ENCODE measurements at regions not wholly inside any gene's neighbourhood (a gene's known extent, or its start where the extent isn't known, plus 50 kb on each side); places are given as distances from the start of the nearest gene placed in this dataset.

DNA sequence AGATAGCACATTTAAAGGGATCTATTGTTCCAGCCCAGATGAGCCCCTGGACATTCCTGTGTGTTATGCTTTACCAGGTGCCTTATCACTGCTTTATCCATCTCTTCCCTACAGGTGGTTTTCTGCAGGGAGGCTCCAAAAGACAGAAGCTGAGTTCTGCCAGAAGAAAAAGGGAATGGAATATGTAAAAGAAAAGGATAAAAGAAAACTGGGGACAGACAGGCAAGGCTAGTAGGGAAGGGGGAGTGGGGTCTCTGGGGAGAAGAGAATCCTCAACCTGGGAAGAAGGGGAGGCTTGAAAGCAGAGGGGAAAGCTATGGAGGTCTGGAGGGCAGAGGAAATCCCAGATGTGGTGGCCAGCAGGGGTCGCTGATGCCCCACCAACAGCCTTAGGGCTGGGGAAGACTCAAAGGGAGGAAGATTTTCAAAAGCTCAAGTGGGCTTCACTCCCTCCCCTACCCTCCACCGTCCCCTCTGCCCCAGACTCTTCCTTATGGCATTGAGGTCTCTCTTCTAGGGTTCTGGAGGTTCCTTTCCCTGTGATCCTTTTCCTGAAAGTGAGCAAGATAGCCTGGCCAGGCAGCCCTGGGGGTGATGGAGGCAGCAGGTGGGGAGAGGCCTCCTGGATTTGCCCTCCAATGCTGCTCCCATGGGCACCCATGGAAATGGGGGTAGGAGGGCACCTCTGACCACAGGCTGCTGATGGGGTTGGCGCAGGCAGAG is 178.1 kb upstream of the PKDCC start:
- Histone ChIP-seq H3K9me3 (replicated peaks) (no peaks in the 10 kb centered on the region), H3K4me3 (no peak overlapping the region), H3K27ac (replicated peaks) (no peak overlapping the region), H3K27me3 (ENCODE audit: low read depth) (peaks cover 7% of the 10 kb centered on the region), H3K4me1 (peaks cover 19% of the 10 kb centered on the region), H3K36me3 (no peaks in the 10 kb centered on the region)
- peak; percentile 79 for DNase-seq
- intact Hi-C loops (cut with micrococcal nuclease): loop anchor here (2.0 kb wide), 1 partner anchor 217 kb away; no protein-coding TSS in a partner anchor
- peak; percentile 90 for TF ChIP-seq CTCF (IDR thresholded peaks at IDR 0.05; ENCODE audit: borderline replicate concordance)

- Histone ChIP-seq H3K4me1 (peaks cover 19% of the 10 kb centered on the region), H3K9me3 (replicated peaks) (no peaks in the 10 kb centered on the region), H3K27me3 (ENCODE audit: low read depth) (peaks cover 2% of the 10 kb centered on the region), H3K36me3 (no peaks in the 10 kb centered on the region), H3K4me3 (no peak overlapping the region), H3K27ac (replicated peaks) (no peak overlapping the region)
- TF ChIP-seq CTCF (IDR thresholded peaks at IDR 0.05; ENCODE audit: borderline replicate concordance): no peak
- intact Hi-C loops (cut with micrococcal nuclease): loop anchor here (2.0 kb wide), 1 partner anchor 217 kb away; no protein-coding TSS in a partner anchor
- DNase-seq: no peak
These were observed 177.6 kb upstream of the PKDCC start for GRCh38 chr2:41870265-41870585.

- H3K27me3 ChIP-seq (ENCODE audit: low read depth): no peaks in the 10 kb centered on the region
- peak; percentile 26 for DNase-seq
- no peak overlapping the region for H3K27ac ChIP-seq (replicated peaks)
- no peaks in the 10 kb centered on the region for H3K36me3 ChIP-seq
- peak; percentile 58 for TF ChIP-seq CTCF (IDR thresholded peaks at IDR 0.05; ENCODE audit: borderline replicate concordance)
- H3K4me3 ChIP-seq: no peak overlapping the region
- H3K9me3 ChIP-seq (replicated peaks): no peaks in the 10 kb centered on the region
- intact Hi-C loops (cut with micrococcal nuclease): loop anchor here (2.0 kb wide), 1 partner anchor 216 kb away; no protein-coding TSS in a partner anchor
- H3K4me1 ChIP-seq: peaks cover 19% of the 10 kb centered on the region
These were observed 176.7 kb upstream of the PKDCC start for GRCh38 chr2:41871080-41871479.

DNA sequence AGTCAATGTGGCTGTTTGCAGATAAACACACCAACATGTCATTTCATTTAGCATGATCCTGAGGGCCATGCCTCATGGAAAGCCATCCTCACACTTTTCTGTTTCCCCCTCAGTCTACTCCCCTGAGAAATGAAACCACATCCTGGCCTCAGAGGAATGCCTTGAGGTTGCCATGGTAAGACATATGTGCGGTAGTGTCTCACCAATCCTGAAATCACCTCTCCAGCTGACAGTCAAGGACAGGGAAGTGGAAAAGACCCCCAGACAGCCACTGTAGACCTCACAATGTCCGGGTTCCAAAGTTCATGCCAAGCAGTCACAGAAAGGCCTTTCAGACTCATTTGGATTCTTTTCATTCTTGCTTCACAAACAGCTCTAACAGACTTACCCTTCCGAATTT is 175.2 kb upstream of the PKDCC start:
- Histone ChIP-seq H3K27me3 (ENCODE audit: low read depth) (no peaks in the 10 kb centered on the region), H3K4me1 (peaks cover 19% of the 10 kb centered on the region), H3K9me3 (replicated peaks) (no peaks in the 10 kb centered on the region), H3K4me3 (no peak overlapping the region), H3K36me3 (no peaks in the 10 kb centered on the region), H3K27ac (replicated peaks) (no peak overlapping the region)
- no peak for TF ChIP-seq CTCF (IDR thresholded peaks at IDR 0.05; ENCODE audit: borderline replicate concordance)
- intact Hi-C loops (cut with micrococcal nuclease): no loop called here
- DNase-seq: no peak

DNA sequence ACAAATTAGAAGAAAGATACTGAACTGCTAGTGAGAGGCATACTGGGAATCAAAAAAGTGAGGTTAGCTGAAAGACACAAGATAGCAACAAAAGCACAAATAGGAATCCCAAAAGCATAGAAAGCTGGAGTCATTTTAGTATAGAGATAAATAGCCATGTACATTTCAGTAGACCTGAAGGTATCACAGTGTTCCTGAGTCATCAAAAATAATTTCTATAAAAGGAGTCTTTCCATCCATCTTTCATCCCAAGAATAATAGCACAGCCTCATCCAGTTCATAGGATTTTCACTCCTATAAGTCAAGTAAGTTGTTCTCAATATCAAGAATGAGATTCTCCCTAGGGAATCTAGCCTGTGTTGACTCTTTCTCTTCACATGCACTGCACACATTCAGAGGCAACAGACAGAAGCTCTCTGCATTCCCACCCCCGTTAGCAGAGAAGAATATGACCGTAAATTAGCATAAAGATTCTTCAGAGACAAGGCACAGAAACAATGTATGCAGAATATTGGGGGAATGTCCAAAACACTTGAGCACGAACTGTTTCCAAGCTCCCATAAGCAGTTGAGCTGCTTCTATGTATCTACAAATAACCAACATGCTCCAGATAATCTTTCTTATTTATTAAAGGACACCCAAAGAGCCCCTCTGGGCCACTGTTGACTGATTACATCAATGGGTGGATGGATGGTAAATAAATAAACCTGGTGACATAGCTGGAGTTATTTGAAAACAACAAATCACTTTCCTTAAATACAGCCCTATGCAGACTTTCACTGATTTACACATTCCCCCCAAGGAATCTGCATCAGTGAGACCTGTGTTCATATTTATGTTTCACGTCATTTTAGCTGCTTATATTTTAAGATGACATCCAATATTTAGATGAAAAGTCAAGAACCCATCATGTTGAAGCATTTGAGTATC is 174.5 kb upstream of the PKDCC start:
- no peak for TF ChIP-seq CTCF (IDR thresholded peaks at IDR 0.05; ENCODE audit: borderline replicate concordance)
- no peaks in the 10 kb centered on the region for H3K9me3 ChIP-seq (replicated peaks)
- no peaks in the 10 kb centered on the region for H3K36me3 ChIP-seq
- peaks cover 19% of the 10 kb centered on the region for H3K4me1 ChIP-seq
- intact Hi-C loops (cut with micrococcal nuclease): no loop called here
- H3K27ac ChIP-seq (replicated peaks): no peak overlapping the region
- no peak overlapping the region for H3K4me3 ChIP-seq
- no peaks in the 10 kb centered on the region for H3K27me3 ChIP-seq (ENCODE audit: low read depth)
- no peak for DNase-seq

All from left ventricle myocardium inferior (tissue), 1 donor.